WERI-Rb-1 (cell line): ENCODE measurements at regions not wholly inside any gene's neighbourhood (a gene's known extent, or its start where the extent isn't known, plus 50 kb on each side); places are given as distances from the start of the nearest gene placed in this dataset.
"Not testable (repeated sequence)": the region's sequence is repeated elsewhere in the genome, so short reads cannot be mapped to it uniquely, and the experiment has no call there.

Experiments
- DNase-seq: peaks from one replicate; pipeline ENCODE4 v3.0.0-alpha.2; 2020
- H3K27ac ChIP-seq: fragments of 250-450 bp; sonication (Bioruptor Pico); 2 replicates; pipeline ENCODE4 v1.5.1; 2020; ENCODE audit warnings: mild to moderate bottlenecking, moderate library complexity
- H3K27me3 ChIP-seq: fragments of 250-450 bp; sonication (Bioruptor Pico); 2 replicates; pipeline ENCODE4 v1.5.1; 2021; ENCODE audit warnings: mild to moderate bottlenecking, low read depth, moderate library complexity; ENCODE audit not compliant: insufficient read depth, severe bottlenecking
- H3K36me3 ChIP-seq: fragments of 250-450 bp; sonication (Bioruptor Pico); 2 replicates; pipeline ENCODE4 v1.5.1; 2020; ENCODE audit warnings: mild to moderate bottlenecking, moderate library complexity
- H3K4me3 ChIP-seq: 2 replicates; pipeline ENCODE4 v1.5.1; 2011; ENCODE audit warnings: low read depth, mild to moderate bottlenecking, control low read depth, low read length
- H3K9me3 ChIP-seq: fragments of 250-450 bp; sonication (Bioruptor Pico); 2 replicates; pipeline ENCODE4 v1.5.1; 2021; ENCODE audit warnings: mild to moderate bottlenecking, moderate library complexity; ENCODE audit not compliant: severe bottlenecking
- CTCF ChIP-seq: IDR thresholded peaks from 2 replicates; pipeline ENCODE4 v1.5.1; 2011; ENCODE audit warnings: low read depth, mild to moderate bottlenecking, control low read depth, inconsistent platforms, low read length

- no peak for TF ChIP-seq CTCF
- H3K36me3 ChIP-seq: no peaks in the 10 kb centered on the region
- no peak overlapping the region for H3K4me3 ChIP-seq
- DNase-seq: no peak
- peaks cover 19% of the 10 kb centered on the region for H3K27me3 ChIP-seq
- no peaks in the 10 kb centered on the region for H3K9me3 ChIP-seq
- no peak overlapping the region for H3K27ac ChIP-seq
These were observed 1849.3 kb upstream of the DEFB115 start for GRCh38 chr20:29408034-29408695.

- not testable (repeated sequence) for H3K9me3 ChIP-seq, H3K27ac ChIP-seq, H3K4me3 ChIP-seq, DNase-seq, H3K36me3 ChIP-seq
- peaks cover 19% of the 10 kb centered on the region for H3K27me3 ChIP-seq
These were observed 1848.8 kb upstream of the DEFB115 start for GRCh38 chr20:29408707-29409106.

- H3K27ac ChIP-seq, DNase-seq, H3K4me3 ChIP-seq, H3K9me3 ChIP-seq, H3K36me3 ChIP-seq: not testable (repeated sequence)
- peaks cover 19% of the 10 kb centered on the region for H3K27me3 ChIP-seq
These were observed 1848.2 kb upstream of the DEFB115 start for GRCh38 chr20:29409160-29409689.

GRCh38 chr20:29409833-29410805, 1847.3 kb upstream of the DEFB115 start:
- H3K27ac ChIP-seq: no peak overlapping the region
- H3K27me3 ChIP-seq: peaks cover 19% of the 10 kb centered on the region
- no peak for TF ChIP-seq CTCF
- no peak overlapping the region for H3K4me3 ChIP-seq
- DNase-seq: no peak
- H3K36me3 ChIP-seq: no peaks in the 10 kb centered on the region
- no peaks in the 10 kb centered on the region for H3K9me3 ChIP-seq

- TF ChIP-seq CTCF: no peak
- H3K4me3 ChIP-seq: no peak overlapping the region
- peaks cover 19% of the 10 kb centered on the region for H3K27me3 ChIP-seq
- no peaks in the 10 kb centered on the region for H3K36me3 ChIP-seq
- no peak overlapping the region for H3K27ac ChIP-seq
- no peak for DNase-seq
- no peaks in the 10 kb centered on the region for H3K9me3 ChIP-seq
These were observed 1846.5 kb upstream of the DEFB115 start for GRCh38 chr20:29410806-29411457.

GRCh38 chr20:29411458-29411820, 1846.0 kb upstream of the DEFB115 start:
- H3K27me3 ChIP-seq: peaks cover 19% of the 10 kb centered on the region
- not testable (repeated sequence) for H3K36me3 ChIP-seq, H3K9me3 ChIP-seq, DNase-seq, H3K27ac ChIP-seq, H3K4me3 ChIP-seq

- H3K27me3 ChIP-seq: no peaks in the 10 kb centered on the region
- no peak overlapping the region for H3K27ac ChIP-seq
- DNase-seq: no peak
- H3K9me3 ChIP-seq: no peaks in the 10 kb centered on the region
- no peak for TF ChIP-seq CTCF
- H3K36me3 ChIP-seq: no peaks in the 10 kb centered on the region
- no peak overlapping the region for H3K4me3 ChIP-seq
These were observed 1838.1 kb upstream of the DEFB115 start for GRCh38 chr20:29419378-29419777.
